AG20443 (cell line): ENCODE measurements at regions not wholly inside any gene's neighbourhood (a gene's known extent, or its start where the extent isn't known, plus 50 kb on each side); places are given as distances from the start of the nearest gene placed in this dataset.
"Not testable (repeated sequence)": the region's sequence is repeated elsewhere in the genome, so short reads cannot be mapped to it uniquely, and the experiment has no call there.

Source experiments
- DNase-seq: peaks from one replicate; pipeline ENCODE4 v3.0.0; 2012; ENCODE audit warnings: low spot score, mixed read lengths

DNA sequence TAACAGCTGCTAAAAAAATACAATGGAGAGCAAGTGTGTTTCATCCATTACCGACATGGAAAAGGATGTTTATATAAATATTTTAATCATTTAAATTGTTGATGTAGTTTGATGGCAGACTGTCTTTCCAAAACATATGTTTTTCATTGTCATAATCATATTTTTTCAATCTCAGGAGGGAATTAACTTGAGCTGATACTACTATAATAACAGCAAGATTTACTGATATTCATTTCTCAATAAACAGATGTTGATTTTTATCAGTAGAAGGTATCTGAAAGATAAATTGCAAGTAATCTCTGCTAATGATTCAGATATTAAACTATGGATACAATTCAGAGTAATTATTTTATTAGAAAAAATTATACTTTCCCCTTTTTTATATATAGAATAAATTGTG is 274.9 kb upstream of the TMEFF2 start:
- DNase-seq, result no peak

DNA sequence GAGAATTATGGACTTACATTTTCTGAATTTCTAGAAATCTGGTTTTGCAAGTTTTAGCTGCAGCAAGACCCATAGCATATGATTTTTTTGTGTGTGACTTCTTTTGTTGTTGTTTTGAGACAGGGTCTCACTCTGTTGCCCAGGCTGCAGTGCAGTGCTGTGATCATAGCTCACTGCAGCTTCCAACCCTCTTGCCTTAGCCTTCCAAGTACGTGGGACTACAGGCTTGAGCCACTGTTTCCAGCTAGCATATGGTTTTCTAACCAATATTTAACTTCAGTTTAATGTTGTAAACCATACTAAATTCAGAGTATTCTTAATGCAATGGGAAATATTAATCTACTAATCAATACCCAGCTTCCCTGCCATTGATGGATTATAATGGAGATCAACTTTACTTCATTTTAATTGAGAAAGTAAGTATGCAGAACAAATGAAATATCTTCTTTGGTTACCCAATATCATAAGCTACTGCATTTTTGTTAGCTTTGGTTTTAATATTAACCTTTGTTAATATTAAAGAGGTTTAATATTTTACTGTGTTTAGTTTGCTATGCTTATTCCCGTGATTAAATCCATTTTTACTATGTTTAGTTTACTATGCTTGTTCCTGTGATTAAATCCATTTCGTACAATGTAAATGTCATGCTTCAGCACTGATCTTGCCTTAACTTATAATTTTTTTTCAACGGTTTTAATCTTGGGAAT is 273.4 kb upstream of the TMEFF2 start:
- no peak for DNase-seq

DNA sequence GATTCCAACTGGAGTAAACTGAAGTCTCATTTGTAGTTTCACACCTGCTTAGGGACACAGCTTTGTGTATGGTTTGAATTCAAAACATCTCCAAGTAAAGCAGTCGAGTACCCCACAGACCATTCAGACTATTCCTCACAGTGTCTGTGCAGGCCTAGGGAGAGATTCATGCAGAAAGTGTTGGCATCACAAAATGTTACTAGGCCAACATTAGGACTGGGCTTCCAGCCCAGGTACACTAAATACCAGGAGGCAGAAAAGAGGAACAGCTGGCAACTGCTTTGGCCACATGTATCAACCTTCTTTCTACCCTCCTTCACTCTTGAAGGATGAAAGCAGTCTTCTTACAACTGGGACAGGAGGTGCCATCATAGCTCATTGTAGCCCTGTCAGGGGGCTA is 270.4 kb upstream of the TMEFF2 start:
- DNase-seq, result no peak

DNA sequence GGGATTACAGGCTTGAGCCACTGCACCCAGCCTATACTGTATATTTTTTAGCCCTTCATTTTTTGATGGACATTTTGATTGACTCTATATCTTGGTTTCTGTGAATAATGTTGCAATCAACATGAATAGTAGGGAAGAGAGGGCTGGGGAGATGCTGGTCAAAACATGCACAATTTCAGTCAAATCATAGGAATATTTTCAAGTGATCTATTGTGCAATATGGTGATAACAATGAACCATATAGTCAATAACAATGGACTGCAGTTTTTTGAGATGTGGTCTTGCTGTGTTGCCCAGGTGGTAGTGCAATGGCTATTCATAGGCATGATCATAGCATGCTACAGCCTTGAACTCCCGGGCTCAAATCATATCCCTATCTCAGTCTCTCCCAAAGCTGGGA is 264.7 kb upstream of the TMEFF2 start:
- DNase-seq, result no peak

DNA sequence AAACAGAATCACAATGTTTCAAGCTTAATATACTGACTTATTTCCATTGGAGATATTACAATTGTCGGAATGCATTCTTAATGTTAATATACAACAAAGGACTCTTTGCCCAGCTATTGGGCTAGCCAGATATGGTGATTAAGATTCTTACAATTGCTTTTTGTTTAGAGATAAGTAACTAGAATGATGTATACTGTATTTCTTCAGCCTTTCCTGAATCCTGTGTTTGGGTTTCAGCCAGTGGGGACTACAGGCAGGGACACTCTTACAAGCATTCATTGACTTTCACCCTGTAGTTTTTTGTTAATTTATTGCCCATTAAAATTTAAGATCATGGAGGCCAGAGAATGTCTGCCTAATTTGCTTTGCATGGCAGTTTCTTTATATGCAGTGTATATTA is 254.1 kb upstream of the TMEFF2 start:
- no peak for DNase-seq

DNA sequence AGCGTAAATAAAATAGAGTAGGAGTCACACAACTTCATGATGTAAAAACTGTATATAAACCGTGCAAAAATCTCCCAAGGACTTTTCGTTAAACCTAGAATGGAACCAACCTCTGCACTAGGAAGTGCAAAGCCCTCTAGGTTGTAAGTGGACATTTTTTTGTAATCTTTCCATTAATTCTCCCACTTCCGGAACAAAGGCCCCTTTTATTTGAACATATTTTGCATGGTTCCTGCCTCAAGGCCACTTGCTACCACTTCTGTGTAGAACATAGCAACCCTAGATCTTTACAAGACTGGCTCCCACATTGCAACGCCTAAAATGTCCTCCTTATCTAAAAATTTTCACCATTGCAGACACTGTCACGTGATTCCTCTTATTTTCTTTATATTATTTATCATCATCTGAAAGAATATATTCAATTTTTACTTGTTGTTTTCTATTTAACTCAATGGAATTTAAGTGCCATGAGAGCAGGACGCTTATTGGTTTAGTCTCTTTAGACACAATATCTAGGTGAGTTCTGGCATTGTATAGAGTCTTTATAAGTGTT is 249.6 kb upstream of the TMEFF2 start:
- DNase-seq, result no peak

DNA sequence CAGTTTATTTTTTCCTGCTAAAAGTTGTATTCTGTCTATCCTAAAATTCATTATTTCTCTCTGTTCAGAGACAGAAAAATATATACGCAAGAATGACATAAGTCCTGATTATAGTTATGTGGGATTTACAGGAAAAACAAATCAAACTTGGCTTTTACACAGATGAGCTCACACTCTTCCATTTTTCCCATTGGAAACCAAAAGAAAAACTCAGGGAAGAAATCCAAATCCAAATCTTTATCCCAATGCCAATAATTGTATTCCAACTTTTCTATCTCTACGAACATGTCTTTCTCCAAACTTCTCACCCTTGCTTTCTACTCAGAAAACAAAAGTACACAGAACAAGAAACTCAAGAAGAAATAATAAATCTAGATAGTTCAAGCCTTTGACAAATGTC is 249.1 kb upstream of the TMEFF2 start:
- no peak for DNase-seq

DNA sequence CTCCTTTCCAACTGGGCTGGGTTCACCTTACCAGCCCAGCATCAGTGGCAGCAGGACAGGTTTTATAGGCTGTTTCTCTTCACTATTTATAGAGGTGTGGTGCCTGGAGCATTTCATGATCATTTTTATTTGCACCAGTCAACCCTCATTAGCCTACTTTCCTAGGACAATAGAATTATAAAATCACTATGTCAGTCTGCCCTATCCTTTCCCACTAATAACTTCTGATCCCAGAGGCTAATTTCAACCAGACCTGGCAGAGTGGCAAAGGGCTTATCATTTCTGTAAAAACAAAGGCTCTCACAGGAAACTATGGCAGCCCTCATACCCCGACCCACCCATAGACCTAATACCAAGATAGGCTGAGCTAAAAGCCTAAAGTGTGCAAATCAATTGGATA is 243.5 kb upstream of the TMEFF2 start:
- DNase-seq, result no peak

DNA sequence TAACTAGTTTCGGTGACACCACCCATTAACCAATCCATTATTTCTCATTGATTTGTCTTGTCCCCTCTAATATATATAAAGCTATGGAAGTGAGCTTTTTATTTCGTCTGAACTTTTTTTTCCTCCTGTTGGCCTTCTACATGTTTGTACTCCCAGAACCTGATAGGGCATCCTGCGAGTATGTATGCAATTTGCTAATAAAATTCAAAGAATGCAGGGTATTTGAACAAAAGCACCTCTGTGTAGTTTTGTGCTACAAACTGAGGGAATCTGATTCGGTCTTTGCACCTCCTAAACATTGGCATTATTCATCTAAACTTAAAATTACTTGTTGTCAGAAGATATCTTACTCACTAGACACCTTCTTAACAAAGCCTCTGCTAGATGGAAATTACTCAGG is 242.9 kb upstream of the TMEFF2 start:
- DNase-seq, result no peak

DNA sequence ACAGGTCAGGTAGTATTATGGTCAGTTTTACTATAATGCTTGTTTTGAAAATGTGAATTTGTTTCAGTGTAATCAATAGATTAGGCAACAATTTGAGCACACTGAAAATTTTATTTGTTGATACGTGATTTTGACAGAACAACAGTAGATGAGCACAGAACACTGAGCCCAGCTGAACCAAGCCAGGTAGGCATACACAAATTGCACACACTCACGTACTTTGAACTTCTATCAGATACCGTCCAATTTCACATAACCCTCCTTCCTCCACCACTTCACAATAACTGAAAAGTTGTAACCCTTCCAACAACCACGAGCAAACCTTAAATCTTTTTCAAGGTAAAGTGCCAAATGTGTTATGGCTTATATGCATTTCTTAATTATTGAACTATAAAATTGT is 229.5 kb upstream of the TMEFF2 start:
- no peak for DNase-seq

DNA sequence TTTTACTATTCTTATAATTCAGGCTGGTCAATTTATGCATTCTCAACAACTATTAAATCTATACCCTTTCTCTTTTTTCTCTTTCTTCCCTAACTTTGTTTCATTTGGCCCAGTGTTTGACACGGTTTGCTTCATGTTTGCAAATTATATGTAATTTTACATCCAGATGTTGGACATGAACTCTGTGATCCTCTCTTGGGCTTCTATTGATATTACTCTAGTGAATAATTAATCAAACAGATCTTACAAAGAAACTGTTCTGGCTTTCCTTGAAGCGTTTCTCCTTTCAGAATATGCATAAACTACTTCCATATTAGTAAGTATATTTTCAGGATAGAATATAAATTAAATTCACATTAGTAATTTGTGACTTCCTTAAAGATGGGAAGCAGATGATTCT is 225.1 kb upstream of the TMEFF2 start:
- no peak for DNase-seq

DNA sequence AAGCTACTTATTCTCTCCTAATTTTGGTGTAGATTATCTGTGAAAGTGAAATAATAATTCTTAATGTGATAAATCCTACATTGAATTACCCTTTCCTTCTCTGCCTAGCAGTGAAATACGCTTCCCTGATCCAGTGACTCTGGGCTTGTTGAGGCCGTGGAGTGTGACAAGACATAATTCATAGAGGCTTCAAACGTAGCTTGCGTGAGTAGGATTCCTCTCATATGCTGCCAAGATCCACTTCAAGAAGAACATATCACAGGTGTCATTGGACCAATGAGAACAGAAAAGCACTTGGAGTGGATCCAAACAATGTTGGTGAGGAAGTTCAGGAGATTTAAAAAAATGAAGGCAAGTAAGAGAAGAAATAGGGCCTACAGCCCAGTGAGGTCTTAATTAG is 221.3 kb upstream of the TMEFF2 start:
- DNase-seq, result no peak

DNA sequence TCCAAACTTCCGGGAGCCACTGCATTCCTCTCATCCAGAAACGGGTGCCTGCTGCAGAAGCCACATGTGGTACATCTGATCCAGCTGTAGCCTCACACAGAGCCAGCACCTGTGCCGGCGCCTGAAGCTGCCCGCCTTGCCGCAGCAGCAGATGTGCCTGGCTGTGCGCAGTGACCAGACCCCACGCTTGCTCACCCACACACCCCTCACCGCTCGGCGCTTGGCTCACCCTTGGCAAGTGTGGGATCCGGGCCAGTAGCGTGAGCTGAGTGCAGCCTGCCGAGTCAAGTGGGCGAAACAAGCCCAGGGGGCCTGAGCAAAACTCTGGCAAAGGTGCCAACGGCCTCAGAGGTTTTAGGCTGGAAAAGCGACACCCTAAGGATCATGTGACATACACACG is 220.1 kb upstream of the TMEFF2 start:
- DNase-seq, result no peak

DNA sequence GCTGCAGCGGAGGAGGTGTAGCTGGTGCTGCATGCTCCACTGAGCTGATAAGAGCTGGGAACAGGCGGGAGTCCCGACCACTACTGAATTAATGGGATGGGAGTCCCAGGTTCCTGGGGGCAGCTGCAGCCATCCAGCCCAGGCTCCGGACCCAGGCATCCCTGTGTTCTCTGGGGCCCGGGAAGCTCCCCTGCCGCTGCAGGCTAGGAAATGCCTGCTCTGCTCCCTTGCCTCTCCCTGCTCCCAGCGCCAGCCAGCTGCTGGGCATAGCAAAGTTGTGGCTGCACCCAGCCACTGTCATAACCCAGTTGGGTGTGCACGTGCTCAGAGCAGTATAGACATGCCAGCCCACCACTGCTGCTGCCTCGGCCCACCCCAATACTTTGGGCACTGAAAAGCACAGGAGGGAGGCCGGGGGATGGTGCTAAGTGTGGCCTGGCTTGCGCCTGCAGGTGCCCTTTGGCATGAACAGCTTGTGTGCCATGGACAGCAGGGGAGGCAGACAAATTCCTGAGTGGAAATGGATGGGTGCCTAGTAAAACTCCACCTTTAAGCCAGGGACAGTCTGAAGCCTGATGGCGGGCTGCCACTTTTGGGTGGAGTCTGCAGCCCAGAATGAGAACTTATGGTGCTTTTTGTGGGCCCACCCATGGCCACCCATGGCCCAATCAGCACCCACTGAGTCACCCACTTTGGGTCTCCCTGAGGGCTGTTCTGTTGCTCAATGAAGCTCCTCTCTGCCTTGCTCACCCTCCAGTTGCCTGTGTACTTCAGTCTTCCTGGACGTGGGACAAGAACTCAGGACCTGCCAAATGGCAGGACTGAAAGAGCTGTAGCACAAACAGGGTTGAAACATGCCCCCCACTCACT is 219.3 kb upstream of the TMEFF2 start:
- DNase-seq, result no peak

DNA sequence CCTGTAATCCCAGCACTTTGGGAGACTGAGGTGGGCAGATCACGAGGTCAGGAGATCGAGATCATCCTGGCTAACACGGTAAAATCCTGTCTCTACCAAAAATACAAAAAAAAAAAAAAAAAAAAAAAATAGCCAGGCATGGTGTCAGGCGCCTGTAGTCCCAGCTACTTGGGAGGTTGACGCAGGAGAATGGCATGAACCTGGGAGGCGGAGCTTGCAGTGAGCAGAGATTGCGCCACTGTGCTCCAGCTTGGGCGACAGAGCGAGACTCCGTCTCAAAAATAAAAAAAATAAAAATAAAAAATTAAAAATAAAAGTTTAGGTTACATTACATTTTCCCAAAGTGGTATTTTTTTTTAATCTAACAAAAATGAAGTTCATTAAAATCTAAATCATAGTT is 218.1 kb upstream of the TMEFF2 start:
- DNase-seq, result not testable (repeated sequence)

DNA sequence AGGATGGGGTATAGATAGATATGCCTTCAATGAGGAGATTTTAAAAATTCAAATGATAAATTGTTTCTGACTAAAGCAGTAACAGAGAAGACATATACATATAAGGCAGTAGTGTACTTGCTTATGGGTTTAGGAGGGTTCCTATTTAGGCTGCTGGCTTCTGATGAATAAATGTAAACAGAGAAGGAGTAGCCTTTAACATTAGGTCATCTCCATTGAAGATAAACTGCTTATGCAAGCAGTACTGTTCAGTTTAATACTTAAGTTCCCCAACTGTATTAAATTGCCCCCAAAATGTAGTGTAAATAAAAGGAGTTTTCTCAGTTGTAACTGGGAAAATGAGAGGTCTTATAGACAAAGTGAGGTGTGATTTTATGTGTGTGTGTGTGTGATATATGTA is 217.7 kb upstream of the TMEFF2 start:
- no peak for DNase-seq

DNA sequence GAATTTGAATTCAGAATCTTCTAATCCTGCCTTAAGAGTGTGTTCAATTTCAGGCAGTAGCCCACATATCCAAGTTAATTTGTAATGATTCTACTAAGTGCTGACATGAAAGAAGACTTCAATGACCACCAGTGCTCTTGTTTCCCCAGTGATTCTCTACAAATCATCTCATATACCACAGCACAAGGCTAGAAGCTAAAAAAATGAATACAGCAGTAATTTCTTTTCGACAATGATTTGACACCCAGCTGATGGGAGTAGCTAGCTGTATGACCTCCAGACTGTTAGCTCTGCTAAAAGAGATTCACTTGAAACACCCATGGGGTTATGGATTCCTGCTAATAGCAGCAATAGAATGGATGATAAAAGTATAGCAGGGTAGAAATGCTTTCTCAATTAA is 217.0 kb upstream of the TMEFF2 start:
- DNase-seq, result no peak

DNA sequence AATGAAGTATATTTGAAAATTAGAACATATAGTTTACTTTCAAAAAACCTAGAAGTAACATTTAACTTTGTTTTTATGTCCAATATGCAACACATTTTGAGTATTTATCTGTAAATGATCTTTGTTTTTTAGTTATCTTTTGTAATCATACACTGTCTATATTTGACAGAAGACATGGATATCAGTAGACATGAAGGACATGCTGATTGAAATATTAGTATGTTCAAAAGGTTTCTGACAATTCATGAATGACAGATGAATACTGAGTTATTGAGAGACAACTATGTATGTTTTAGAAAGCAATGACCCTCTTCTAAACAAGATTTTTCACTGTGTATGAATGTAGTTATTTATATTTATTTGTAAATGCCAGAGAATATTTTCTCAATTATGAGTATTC is 215.6 kb upstream of the TMEFF2 start:
- DNase-seq, result no peak

DNA sequence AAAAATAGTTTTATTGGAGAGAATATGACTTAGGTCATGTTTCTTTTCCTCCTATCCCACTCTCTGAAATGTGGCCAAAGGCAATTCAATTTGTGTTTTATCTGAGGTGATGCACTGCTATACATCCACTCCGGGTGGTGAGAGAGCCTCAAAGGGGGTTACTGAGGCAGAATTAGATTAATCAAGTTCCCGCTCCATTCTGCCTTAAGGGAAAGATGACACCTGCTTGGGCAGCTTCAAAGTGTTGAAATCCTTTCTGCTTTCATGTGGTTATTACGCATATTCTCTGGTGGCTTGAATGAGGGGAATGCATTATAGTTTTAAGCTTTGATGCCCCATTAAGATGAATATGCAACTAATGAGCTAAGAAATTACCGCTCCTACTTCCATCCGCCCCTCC is 213.0 kb upstream of the TMEFF2 start:
- no peak for DNase-seq

DNA sequence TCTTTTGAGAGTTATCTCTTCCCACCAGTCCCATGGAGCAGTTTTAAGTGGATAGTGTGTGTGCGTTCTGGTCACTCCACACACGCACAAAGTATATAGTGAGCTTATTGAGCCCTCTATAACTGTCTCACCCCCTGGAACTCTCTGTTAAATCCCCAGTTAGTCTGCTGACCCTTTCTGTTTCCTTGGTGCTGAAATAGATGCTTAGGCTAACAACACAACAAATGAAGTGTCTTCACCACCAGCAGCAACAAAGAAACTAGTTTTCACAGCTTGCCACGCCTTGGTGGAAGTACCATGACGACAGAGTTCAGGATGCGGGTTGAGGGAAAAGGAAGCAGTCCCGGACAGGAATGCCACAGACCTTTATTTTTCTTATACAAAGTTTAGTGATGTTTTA is 203.5 kb upstream of the TMEFF2 start:
- DNase-seq, result no peak

DNA sequence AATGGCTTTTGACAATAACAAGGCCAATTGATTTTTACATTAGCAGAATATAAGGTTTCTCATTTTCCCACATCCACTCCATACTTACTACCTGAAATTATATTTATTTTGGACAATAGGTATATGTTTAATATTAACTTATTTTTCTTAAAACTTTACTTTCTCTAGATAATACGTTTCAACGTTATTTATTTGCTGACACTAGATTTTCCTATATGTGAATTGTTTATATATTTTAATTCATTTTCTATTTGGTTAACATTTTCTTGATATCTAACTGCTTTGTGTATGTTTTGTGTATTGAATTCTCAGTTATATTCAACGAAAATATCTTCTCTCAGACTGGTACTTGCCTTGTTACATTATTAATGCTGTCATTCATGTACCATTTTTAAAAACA is 199.9 kb upstream of the TMEFF2 start:
- no peak for DNase-seq

DNA sequence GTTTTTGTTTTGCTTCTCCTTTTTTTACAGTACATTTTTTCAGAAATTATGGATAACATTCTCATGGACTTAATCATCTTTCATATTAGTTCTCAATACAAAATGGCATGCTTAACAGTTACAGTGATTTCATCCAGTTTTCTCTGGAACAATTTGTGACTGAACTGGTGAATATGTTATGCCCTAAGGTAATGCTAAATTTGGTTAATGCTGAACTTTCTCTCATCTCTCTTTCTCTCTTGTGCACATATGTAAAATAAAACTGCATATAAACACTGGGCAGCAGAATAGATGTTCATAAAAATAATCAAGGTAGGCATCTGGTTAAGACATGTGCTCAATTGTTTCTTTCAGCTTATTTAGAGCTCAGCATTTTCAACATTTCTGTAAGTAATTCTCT is 196.3 kb upstream of the TMEFF2 start:
- DNase-seq, result no peak

DNA sequence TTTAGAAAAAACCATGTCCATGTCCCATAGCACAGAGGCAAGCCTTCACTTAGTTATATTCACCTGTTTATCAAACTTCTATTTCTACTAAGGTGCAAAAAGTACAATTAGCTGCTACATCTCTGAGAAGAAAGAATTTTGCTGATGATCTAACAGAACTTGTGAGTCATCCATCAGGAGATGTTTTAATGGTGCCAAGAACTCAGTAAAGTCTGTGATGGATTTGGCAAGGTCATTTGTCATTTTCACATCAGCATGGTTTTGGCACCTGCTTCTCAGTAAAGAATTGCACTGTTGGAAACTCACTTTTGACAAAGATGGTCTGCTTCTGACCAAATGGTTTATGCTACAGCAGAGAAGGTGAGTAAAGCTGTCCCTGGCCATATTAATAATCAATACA is 195.7 kb upstream of the TMEFF2 start:
- no peak for DNase-seq

DNA sequence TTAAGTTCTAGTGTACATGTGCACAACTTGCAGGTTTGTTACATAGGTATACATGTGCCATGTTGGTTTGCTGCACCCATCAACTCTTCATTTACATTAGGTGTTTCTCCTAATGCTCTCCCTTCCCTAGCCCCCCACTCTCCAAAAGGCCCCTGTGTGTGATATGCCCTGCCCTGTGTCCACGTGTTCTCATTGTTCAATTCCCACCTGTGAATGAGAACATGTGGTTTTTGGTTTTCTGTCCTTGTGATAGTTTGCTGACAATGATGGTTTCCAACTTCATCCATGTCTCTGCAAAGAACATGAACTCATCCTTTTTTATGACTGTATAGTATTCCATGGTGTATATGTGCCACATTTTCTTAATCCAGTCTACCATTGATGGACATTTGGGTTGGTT is 189.5 kb upstream of the TMEFF2 start:
- DNase-seq, result not testable (repeated sequence)
